ENCODE measurements at regions not wholly inside any gene's neighbourhood (a gene's known extent, or its start where the extent isn't known, plus 50 kb on each side); places are given as distances from the start of the nearest gene placed in this dataset.
"Not testable (repeated sequence)": the region's sequence is repeated elsewhere in the genome, so short reads cannot be mapped to it uniquely, and the experiment has no call there.

DNA sequence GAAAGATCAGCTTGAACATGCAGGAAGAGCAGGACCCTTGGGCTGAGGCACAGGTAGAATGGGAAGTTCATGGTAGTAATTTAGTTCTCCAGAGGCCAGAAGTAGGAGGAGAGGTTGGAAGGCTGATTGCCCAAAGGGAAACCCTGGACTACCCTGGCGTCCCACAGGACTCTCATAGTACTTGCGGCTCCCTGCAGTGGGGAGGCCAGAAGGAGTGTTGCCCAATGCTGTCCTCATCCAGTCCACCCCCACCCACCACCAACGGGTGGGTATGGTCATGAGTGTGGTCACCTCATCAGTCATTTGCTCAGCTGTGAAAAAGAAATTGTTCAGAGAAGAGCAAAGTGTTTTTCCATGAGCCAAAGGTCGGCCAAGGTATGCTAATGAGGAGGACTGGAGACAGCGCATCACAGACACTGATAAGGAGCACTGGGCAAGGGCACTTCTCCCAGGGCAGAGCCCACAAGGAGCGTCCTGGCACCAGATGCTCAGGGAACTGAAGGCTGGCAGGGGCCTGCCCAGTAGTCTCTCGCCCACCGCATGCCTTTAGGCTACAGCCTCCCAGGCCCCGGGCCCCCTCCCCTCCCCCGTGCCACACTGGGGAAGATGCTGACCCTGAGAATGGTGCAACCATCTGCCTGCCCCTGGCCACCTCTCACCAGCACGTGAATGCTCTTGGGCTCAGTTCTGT lies 154.8 kb upstream of the PABPC3 start:
- TF ChIP-seq CTCF, POLR2A (IDR thresholded peaks at IDR 0.05): not testable (repeated sequence)

All from adrenal gland (tissue), 5 donors.